ENCODE measurements at regions not wholly inside any gene's neighbourhood (a gene's known extent, or its start where the extent isn't known, plus 50 kb on each side); places are given as distances from the start of the nearest gene placed in this dataset.

DNA sequence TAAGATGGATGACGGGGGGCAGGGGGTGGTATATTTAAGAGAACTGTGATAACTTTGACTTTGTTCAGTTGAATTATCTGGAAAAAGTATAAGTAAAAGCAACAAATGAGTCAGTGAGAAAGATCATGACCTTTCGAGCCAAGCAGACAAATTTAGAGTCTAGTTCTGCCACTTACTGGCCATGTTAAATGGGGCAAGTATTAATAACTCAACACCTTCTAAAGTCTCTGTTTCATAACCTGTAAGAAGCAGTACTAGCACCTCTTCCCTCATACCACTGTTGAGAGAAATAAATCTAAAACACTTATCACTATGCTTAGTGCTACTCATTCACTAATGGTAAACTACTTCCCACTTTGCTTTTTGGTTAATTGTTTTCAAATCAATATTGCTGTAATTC lies 604.4 kb upstream of the LRRN3 start:
- H3K36me3 ChIP-seq (ENCODE audit: control insufficient read depth, insufficient read depth, low read length), result no peaks in the 10 kb centered on the region
- no peak for TF ChIP-seq EZH2 (IDR thresholded peaks at IDR 0.05; ENCODE audit: low read length, missing control alignments)
- TF ChIP-seq, protein P1, sequence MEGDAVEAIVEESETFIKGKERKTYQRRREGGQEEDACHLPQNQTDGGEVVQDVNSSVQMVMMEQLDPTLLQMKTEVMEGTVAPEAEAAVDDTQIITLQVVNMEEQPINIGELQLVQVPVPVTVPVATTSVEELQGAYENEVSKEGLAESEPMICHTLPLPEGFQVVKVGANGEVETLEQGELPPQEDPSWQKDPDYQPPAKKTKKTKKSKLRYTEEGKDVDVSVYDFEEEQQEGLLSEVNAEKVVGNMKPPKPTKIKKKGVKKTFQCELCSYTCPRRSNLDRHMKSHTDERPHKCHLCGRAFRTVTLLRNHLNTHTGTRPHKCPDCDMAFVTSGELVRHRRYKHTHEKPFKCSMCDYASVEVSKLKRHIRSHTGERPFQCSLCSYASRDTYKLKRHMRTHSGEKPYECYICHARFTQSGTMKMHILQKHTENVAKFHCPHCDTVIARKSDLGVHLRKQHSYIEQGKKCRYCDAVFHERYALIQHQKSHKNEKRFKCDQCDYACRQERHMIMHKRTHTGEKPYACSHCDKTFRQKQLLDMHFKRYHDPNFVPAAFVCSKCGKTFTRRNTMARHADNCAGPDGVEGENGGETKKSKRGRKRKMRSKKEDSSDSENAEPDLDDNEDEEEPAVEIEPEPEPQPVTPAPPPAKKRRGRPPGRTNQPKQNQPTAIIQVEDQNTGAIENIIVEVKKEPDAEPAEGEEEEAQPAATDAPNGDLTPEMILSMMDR (conservative IDR thresholded peaks at IDR 0.05 in 1 of 2, IDR thresholded peaks at IDR 0.05 in 1 of 2; ENCODE audit: low read depth in 1 of 2, low read length in 2 of 2), result no peak
- no peak for DNase-seq (ENCODE audit: low read depth in 2 of 2)
- no peaks in the 10 kb centered on the region for H4K20me1 ChIP-seq (ENCODE audit: control insufficient read depth, extremely low read depth, insufficient read depth, low read length)
- no peaks in the 10 kb centered on the region for H3K9me3 ChIP-seq (ENCODE audit: control insufficient read depth, insufficient read depth, low read depth, low read length)
- no peak overlapping the region for H3K4me2 ChIP-seq (ENCODE audit: extremely low read depth, insufficient read depth, low read length)
- no peak overlapping the region for H3K4me3 ChIP-seq (replicated peaks in 1 of 4; ENCODE audit: control extremely low read depth in 1 of 4, insufficient read depth in 1 of 4, low read depth in 3 of 4, low read length in 4 of 4)
- no peaks in the 10 kb centered on the region for H3K27me3 ChIP-seq (ENCODE audit: control insufficient read depth, insufficient read depth, low read length)
- no peak overlapping the region for H3K27ac ChIP-seq (ENCODE audit: insufficient read depth, low read length)
- no peaks in the 10 kb centered on the region for H3K4me1 ChIP-seq (ENCODE audit: control insufficient read depth, extremely low read depth, insufficient read depth, low read length)
- no peak overlapping the region for H2AFZ ChIP-seq (ENCODE audit: low read length)
- H3K9ac ChIP-seq (ENCODE audit: insufficient read depth, low read length), result no peak overlapping the region
- no peaks in the 10 kb centered on the region for H3K79me2 ChIP-seq (ENCODE audit: control insufficient read depth, insufficient read depth, low read length)

- Histone ChIP-seq H3K27ac (ENCODE audit: insufficient read depth, low read length) (no peak overlapping the region), H3K36me3 (ENCODE audit: control insufficient read depth, insufficient read depth, low read length) (no peaks in the 10 kb centered on the region), H3K79me2 (ENCODE audit: control insufficient read depth, insufficient read depth, low read length) (no peaks in the 10 kb centered on the region), H4K20me1 (ENCODE audit: control insufficient read depth, extremely low read depth, insufficient read depth, low read length) (no peaks in the 10 kb centered on the region), H3K4me2 (ENCODE audit: extremely low read depth, insufficient read depth, low read length) (no peak overlapping the region), H2AFZ (ENCODE audit: low read length) (no peak overlapping the region), H3K9me3 (ENCODE audit: control insufficient read depth, insufficient read depth, low read depth, low read length) (no peaks in the 10 kb centered on the region), H3K27me3 (ENCODE audit: control insufficient read depth, insufficient read depth, low read length) (no peaks in the 10 kb centered on the region), H3K9ac (ENCODE audit: insufficient read depth, low read length) (no peak overlapping the region), H3K4me1 (ENCODE audit: control insufficient read depth, extremely low read depth, insufficient read depth, low read length) (no peaks in the 10 kb centered on the region), H3K4me3 (replicated peaks in 1 of 4; ENCODE audit: control extremely low read depth in 1 of 4, insufficient read depth in 1 of 4, low read depth in 3 of 4, low read length in 4 of 4) (no peak overlapping the region)
- peak; percentile 57 to 80 for DNase-seq (ENCODE audit: low read depth in 2 of 2)
- TF ChIP-seq, protein P1 (conservative IDR thresholded peaks at IDR 0.05 in 1 of 2, IDR thresholded peaks at IDR 0.05 in 1 of 2; ENCODE audit: low read depth in 1 of 2, low read length in 2 of 2), result no peak
- no peak for TF ChIP-seq EZH2 (IDR thresholded peaks at IDR 0.05; ENCODE audit: low read length, missing control alignments)
These were observed 588.0 kb upstream of the LRRN3 start for GRCh38 chr7:110502888-110503465.

GRCh38 chr7:110507369-110507768 lies 583.6 kb upstream of the LRRN3 start:
- Histone ChIP-seq H3K36me3 (ENCODE audit: control insufficient read depth, insufficient read depth, low read length) (no peaks in the 10 kb centered on the region), H3K79me2 (ENCODE audit: control insufficient read depth, insufficient read depth, low read length) (no peaks in the 10 kb centered on the region)
- TF ChIP-seq EZH2 (IDR thresholded peaks at IDR 0.05; ENCODE audit: low read length, missing control alignments), result no peak
- TF ChIP-seq, protein P1 (conservative IDR thresholded peaks at IDR 0.05 in 1 of 2, IDR thresholded peaks at IDR 0.05 in 1 of 2; ENCODE audit: low read depth in 1 of 2, low read length in 2 of 2), result no peak

More at GRCh38 chr7:110507369-110507768, 583.6 kb upstream of the LRRN3 start:
- Histone ChIP-seq H3K4me2 (ENCODE audit: extremely low read depth, insufficient read depth, low read length) (no peak overlapping the region), H3K27ac (ENCODE audit: insufficient read depth, low read length) (no peak overlapping the region), H3K4me1 (ENCODE audit: control insufficient read depth, extremely low read depth, insufficient read depth, low read length) (no peaks in the 10 kb centered on the region), H2AFZ (ENCODE audit: low read length) (no peak overlapping the region), H4K20me1 (ENCODE audit: control insufficient read depth, extremely low read depth, insufficient read depth, low read length) (no peaks in the 10 kb centered on the region), H3K27me3 (ENCODE audit: control insufficient read depth, insufficient read depth, low read length) (no peaks in the 10 kb centered on the region), H3K9ac (ENCODE audit: insufficient read depth, low read length) (no peak overlapping the region), H3K9me3 (ENCODE audit: control insufficient read depth, insufficient read depth, low read depth, low read length) (no peaks in the 10 kb centered on the region), H3K4me3 (replicated peaks in 1 of 4; ENCODE audit: control extremely low read depth in 1 of 4, insufficient read depth in 1 of 4, low read depth in 3 of 4, low read length in 4 of 4) (no peak overlapping the region)
- DNase-seq (ENCODE audit: low read depth in 2 of 2), result no peak

Measured in fibroblast of lung (primary cell).